GM12801 (cell line): ENCODE measurements at regions not wholly inside any gene's neighbourhood (a gene's known extent, or its start where the extent isn't known, plus 50 kb on each side); places are given as distances from the start of the nearest gene placed in this dataset.

ENCODE experiments used
- CTCF ChIP-seq: IDR thresholded peaks from one replicate; pipeline ENCODE4 v1.5.1; 2011; ENCODE audit warnings: control low read depth; ENCODE audit not compliant: insufficient read length; ENCODE audit errors: extremely low read depth

GRCh38 chr6:41429506-41430504, 94.4 kb downstream of the NCR2 start:
- TF ChIP-seq CTCF: no peak

- no peak for TF ChIP-seq CTCF
Observed at GRCh38 chr6:41430875-41431274, 95.5 kb downstream of the NCR2 start.

GRCh38 chr6:41432280-41432679, 96.9 kb downstream of the NCR2 start:
- no peak for TF ChIP-seq CTCF

GRCh38 chr6:41434803-41435481, 99.5 kb downstream of the NCR2 start:
- no peak for TF ChIP-seq CTCF

- TF ChIP-seq CTCF: no peak
Observed at GRCh38 chr6:41437604-41438003, 102.2 kb downstream of the NCR2 start.

- TF ChIP-seq CTCF: no peak
Observed at GRCh38 chr6:41438746-41439145, 103.3 kb downstream of the NCR2 start.

GRCh38 chr6:41439524-41440418, 104.4 kb downstream of the NCR2 start:
- TF ChIP-seq CTCF: no peak
